Ishikawa (cell line): ENCODE measurements at regions not wholly inside any gene's neighbourhood (a gene's known extent, or its start where the extent isn't known, plus 50 kb on each side); places are given as distances from the start of the nearest gene placed in this dataset.
"Not testable (repeated sequence)": the region's sequence is repeated elsewhere in the genome, so short reads cannot be mapped to it uniquely, and the experiment has no call there.

Experiments used
- CEBPB ChIP-seq: IDR thresholded peaks from 2 replicates; pipeline ENCODE4 v1.6.1; 2012
- CREB1 ChIP-seq: IDR thresholded peaks from 2 replicates; pipeline ENCODE4 v1.6.1; 2012; ENCODE audit warnings: low read depth
- EP300 ChIP-seq: IDR thresholded peaks from 2 replicates; pipeline ENCODE4 v1.6.1; 2012; ENCODE audit warnings: borderline replicate concordance
- FOXM1 ChIP-seq: IDR thresholded peaks from 2 replicates; pipeline ENCODE4 v1.6.1; 2012; ENCODE audit warnings: low read depth, borderline replicate concordance
- TAF1 ChIP-seq: IDR thresholded peaks from 2 replicates; pipeline ENCODE4 v1.6.1; 2012; ENCODE audit warnings: low read depth, mild to moderate bottlenecking
- TEAD4 ChIP-seq: IDR thresholded peaks from 2 replicates; pipeline ENCODE4 v1.6.1; 2012
- YY1 ChIP-seq: IDR thresholded peaks from 2 replicates; pipeline ENCODE4 v1.6.1; 2012; ENCODE audit warnings: low read depth
- TF ChIP-seq, protein P1 (sequence below): IDR thresholded peaks from 2 replicates; pipeline ENCODE4 v1.6.1; 2012; ENCODE audit warnings: low read depth, mild to moderate bottlenecking

- TF ChIP-seq CEBPB, EP300, YY1, FOXM1, TAF1, TEAD4, CREB1: not testable (repeated sequence)
- TF ChIP-seq, protein P1, sequence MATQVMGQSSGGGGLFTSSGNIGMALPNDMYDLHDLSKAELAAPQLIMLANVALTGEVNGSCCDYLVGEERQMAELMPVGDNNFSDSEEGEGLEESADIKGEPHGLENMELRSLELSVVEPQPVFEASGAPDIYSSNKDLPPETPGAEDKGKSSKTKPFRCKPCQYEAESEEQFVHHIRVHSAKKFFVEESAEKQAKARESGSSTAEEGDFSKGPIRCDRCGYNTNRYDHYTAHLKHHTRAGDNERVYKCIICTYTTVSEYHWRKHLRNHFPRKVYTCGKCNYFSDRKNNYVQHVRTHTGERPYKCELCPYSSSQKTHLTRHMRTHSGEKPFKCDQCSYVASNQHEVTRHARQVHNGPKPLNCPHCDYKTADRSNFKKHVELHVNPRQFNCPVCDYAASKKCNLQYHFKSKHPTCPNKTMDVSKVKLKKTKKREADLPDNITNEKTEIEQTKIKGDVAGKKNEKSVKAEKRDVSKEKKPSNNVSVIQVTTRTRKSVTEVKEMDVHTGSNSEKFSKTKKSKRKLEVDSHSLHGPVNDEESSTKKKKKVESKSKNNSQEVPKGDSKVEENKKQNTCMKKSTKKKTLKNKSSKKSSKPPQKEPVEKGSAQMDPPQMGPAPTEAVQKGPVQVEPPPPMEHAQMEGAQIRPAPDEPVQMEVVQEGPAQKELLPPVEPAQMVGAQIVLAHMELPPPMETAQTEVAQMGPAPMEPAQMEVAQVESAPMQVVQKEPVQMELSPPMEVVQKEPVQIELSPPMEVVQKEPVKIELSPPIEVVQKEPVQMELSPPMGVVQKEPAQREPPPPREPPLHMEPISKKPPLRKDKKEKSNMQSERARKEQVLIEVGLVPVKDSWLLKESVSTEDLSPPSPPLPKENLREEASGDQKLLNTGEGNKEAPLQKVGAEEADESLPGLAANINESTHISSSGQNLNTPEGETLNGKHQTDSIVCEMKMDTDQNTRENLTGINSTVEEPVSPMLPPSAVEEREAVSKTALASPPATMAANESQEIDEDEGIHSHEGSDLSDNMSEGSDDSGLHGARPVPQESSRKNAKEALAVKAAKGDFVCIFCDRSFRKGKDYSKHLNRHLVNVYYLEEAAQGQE, result not testable (repeated sequence)
These were observed 122.7 kb downstream of the ZNF267 start for GRCh38 chr16:31996325-31996724.
